H1 (cell line): ENCODE measurements at regions not wholly inside any gene's neighbourhood (a gene's known extent, or its start where the extent isn't known, plus 50 kb on each side); places are given as distances from the start of the nearest gene placed in this dataset.

Experiments
- CTCF ChIA-PET: fragments of 300-600 bp; sonication (Branson Sonifier 250); formaldehyde crosslinking; loops from one replicate; lab custom pipeline; 2021; ENCODE audit not compliant: partially characterized antibody; lab: Charles Lee
- POLR2A ChIA-PET: fragments of 300-600 bp; sonication (Branson Sonifier 250); formaldehyde crosslinking; loops from one replicate; lab custom pipeline; 2021; ENCODE audit warnings: inconsistent platforms; ENCODE audit not compliant: partially characterized antibody; lab: Charles Lee
- DNase-seq, 2 experiments: peaks; one replicate each; pipeline versions ENCODE4 v3.0.0 to v3.0.0-alpha.2; 2010 to 2022; ENCODE audit warnings: low spot score in 2 of 2, low read depth in 1 of 2, mixed read lengths in 1 of 2
- FAIRE-seq: peaks from 2 replicates; lab custom pipeline; 2011; peaks lifted over from hg19 to GRCh38; lab: Jason Lieb, UNC
- H2AFZ ChIP-seq: 2 replicates; pipeline ENCODE4 v1.8.1; 2012; ENCODE audit warnings: low read length, inconsistent platforms
- H2AK5ac ChIP-seq: 2 replicates; pipeline ENCODE4 v1.6.1; 2013; ENCODE audit warnings: low read depth, low read length
- H2BK120ac ChIP-seq: replicated peaks from 2 replicates; pipeline ENCODE3; 2013; ENCODE audit warnings: low read depth, low read length, inconsistent platforms
- H2BK12ac ChIP-seq: 2 replicates; pipeline ENCODE4 v1.6.1; 2013; ENCODE audit warnings: low read depth, low read length
- H2BK15ac ChIP-seq: 2 replicates; pipeline ENCODE4 v1.6.1; 2013; ENCODE audit warnings: low read length
- H2BK20ac ChIP-seq: 2 replicates; pipeline ENCODE4 v1.6.1; 2013; ENCODE audit warnings: low read length
- H2BK5ac ChIP-seq: 2 replicates; pipeline ENCODE4 v1.6.1; 2013; ENCODE audit warnings: low read depth, low read length
- H3K14ac ChIP-seq: 2 replicates; pipeline ENCODE4 v1.6.1; 2013; ENCODE audit warnings: inconsistent platforms; ENCODE audit not compliant: insufficient read length
- H3K18ac ChIP-seq: 2 replicates; pipeline ENCODE4 v1.6.1; 2013; ENCODE audit warnings: low read length; ENCODE audit errors: extremely low read depth
- H3K23ac ChIP-seq: 2 replicates; pipeline ENCODE4 v1.6.1; 2013; ENCODE audit warnings: inconsistent platforms; ENCODE audit not compliant: insufficient read length
- H3K23me2 ChIP-seq: 2 replicates; pipeline ENCODE4 v1.6.1; 2013; ENCODE audit warnings: low read depth, low read length
- H3K27ac ChIP-seq: 2 replicates; pipeline ENCODE4 v1.6.1; 2011; ENCODE audit warnings: low read depth, low read length, inconsistent platforms
- H3K27me3 ChIP-seq, 4 experiments: replicated peaks in 1 of 4; 1 replicate in 1 of 4; 2 replicates in 3 of 4; pipeline versions ENCODE4 v1.6.1 to v1.8.1; 2011 to 2013; ENCODE audit warnings: low read length in 3 of 4, mild to moderate bottlenecking in 3 of 4, inconsistent platforms in 2 of 4, mixed read lengths in 2 of 4, moderate library complexity in 1 of 4; ENCODE audit not compliant: control insufficient read depth in 3 of 4, insufficient read depth in 3 of 4; ENCODE audit errors: extremely low read depth in 1 of 4
- H3K36me3 ChIP-seq, 4 experiments: 2 replicates each; pipeline versions ENCODE4 v1.6.1 to v1.8.1; 2011 to 2013; ENCODE audit warnings: mild to moderate bottlenecking in 4 of 4, low read length in 3 of 4, moderate library complexity in 2 of 4, control low read depth in 1 of 4, inconsistent platforms in 1 of 4; ENCODE audit not compliant: insufficient read depth in 4 of 4, control insufficient read depth in 2 of 4
- H3K4ac ChIP-seq: replicated peaks from 2 replicates; pipeline ENCODE3; 2013; ENCODE audit warnings: low read length, low read depth, mixed read lengths, inconsistent platforms; ENCODE audit not compliant: insufficient read length
- H3K4me1 ChIP-seq, 4 experiments: replicated peaks in 1 of 4; 1 replicate in 1 of 4; 2 replicates in 3 of 4; pipeline versions ENCODE4 v1.6.1 to v1.8.1; 2011 to 2013; ENCODE audit warnings: low read length in 3 of 4, inconsistent platforms in 2 of 4, mixed read lengths in 1 of 4; ENCODE audit not compliant: insufficient read depth in 4 of 4, control insufficient read depth in 3 of 4
- H3K4me2 ChIP-seq, 2 experiments: 2 replicates each; pipeline versions ENCODE4 v1.6.1 to v1.8.1; 2011 to 2013; ENCODE audit warnings: low read depth in 2 of 2, low read length in 2 of 2, control low read depth in 1 of 2, inconsistent platforms in 1 of 2, mild to moderate bottlenecking in 1 of 2; ENCODE audit not compliant: insufficient read depth in 1 of 2
- H3K4me3 ChIP-seq, 4 experiments: fragments of 200-600, 300-600 bp in 1 of 4; sonication (generic), shearing (Covaris generic), sonication (Bioruptor Twin) in 1 of 4; 2 replicates each; pipeline versions ENCODE4 v1.5.1 to v1.8.1; 2011 to 2016; ENCODE audit warnings: low read length in 4 of 4, low read depth in 3 of 4, control low read depth in 2 of 4, inconsistent platforms in 2 of 4, mild to moderate bottlenecking in 2 of 4, mixed read lengths in 1 of 4, moderate library complexity in 1 of 4; ENCODE audit not compliant: insufficient read depth in 2 of 4; ENCODE audit errors: extremely low read depth in 1 of 4
- H3K56ac ChIP-seq: replicated peaks from 2 replicates; pipeline ENCODE3; 2013; ENCODE audit warnings: low read depth, mild to moderate bottlenecking, mixed read lengths, low read length, inconsistent platforms; ENCODE audit not compliant: insufficient read length
- H3K79me1 ChIP-seq: 2 replicates; pipeline ENCODE4 v1.6.1; 2013; ENCODE audit warnings: low read depth, low read length, control low read depth
- H3K79me2 ChIP-seq, 2 experiments: 2 replicates each; pipeline versions ENCODE4 v1.6.1 to v1.8.1; 2012 to 2013; ENCODE audit warnings: low read length in 2 of 2, mild to moderate bottlenecking in 2 of 2, inconsistent platforms in 1 of 2; ENCODE audit not compliant: insufficient read depth in 2 of 2, control insufficient read depth in 1 of 2
- H3K9ac ChIP-seq, 4 experiments: replicated peaks in 1 of 4; 1 replicate in 1 of 4; 2 replicates in 3 of 4; pipeline versions ENCODE4 v1.6.1 to v1.8.1; 2011 to 2013; ENCODE audit warnings: low read depth in 3 of 4, low read length in 3 of 4, control low read depth in 2 of 4, mild to moderate bottlenecking in 2 of 4, moderate library complexity in 2 of 4, inconsistent platforms in 1 of 4; ENCODE audit errors: extremely low read depth in 1 of 4
- H3K9me3 ChIP-seq, 2 experiments: 2 replicates each; pipeline versions ENCODE4 v1.6.1 to v1.8.1; 2012 to 2013; ENCODE audit warnings: mild to moderate bottlenecking in 2 of 2, moderate library complexity in 2 of 2, control low read depth in 1 of 2, inconsistent platforms in 1 of 2, low read depth in 1 of 2, low read length in 1 of 2, mixed read lengths in 1 of 2; ENCODE audit not compliant: insufficient read depth in 2 of 2
- H4K20me1 ChIP-seq, 2 experiments: replicated peaks in 1 of 2; 2 replicates each; pipeline versions ENCODE3 to v1.8.1; 2011 to 2013; ENCODE audit warnings: inconsistent platforms in 2 of 2, low read length in 2 of 2, mild to moderate bottlenecking in 1 of 2; ENCODE audit not compliant: insufficient read depth in 2 of 2, control insufficient read depth in 1 of 2
- H4K5ac ChIP-seq: 2 replicates; pipeline ENCODE4 v1.6.1; 2013; ENCODE audit warnings: low read length, low read depth, mixed read lengths, inconsistent platforms; ENCODE audit not compliant: insufficient read length
- H4K8ac ChIP-seq: 2 replicates; pipeline ENCODE4 v1.8.0; 2013; ENCODE audit warnings: mild to moderate bottlenecking, moderate library complexity, low read length, inconsistent platforms; ENCODE audit not compliant: insufficient read depth; ENCODE audit errors: extremely low read depth
- H4K91ac ChIP-seq: replicated peaks from 2 replicates; pipeline ENCODE3; 2013; ENCODE audit warnings: low read length, mixed read lengths, inconsistent platforms; ENCODE audit not compliant: insufficient read length
- EP300 ChIP-seq, 2 experiments: IDR thresholded peaks; 1 replicate in 1 of 2; 2 replicates in 1 of 2; pipeline ENCODE4 v1.6.1; 2011 to 2012; ENCODE audit warnings: low read depth in 2 of 2, low read length in 2 of 2, mild to moderate bottlenecking in 2 of 2, borderline replicate concordance in 1 of 2, inconsistent platforms in 1 of 2, moderate library complexity in 1 of 2
- FOSL1 ChIP-seq: IDR thresholded peaks from 2 replicates; pipeline ENCODE4 v1.6.1; 2011; ENCODE audit warnings: mild to moderate bottlenecking, low read depth, low read length, moderate library complexity; ENCODE audit not compliant: insufficient read depth
- SRF ChIP-seq: IDR thresholded peaks from 2 replicates; pipeline ENCODE4 v1.6.1; 2011; ENCODE audit warnings: mild to moderate bottlenecking, low read depth, low read length, moderate library complexity
- WGBS, 2 experiments: shearing (Covaris generic) in 1 of 2; methylation state at CpG; one replicate each; pipeline versions ENCODE4 v1.1.6 to v1.1.7; 2013 to 2015; ENCODE audit warnings: low lambda C conversion rate in 2 of 2, mixed read lengths in 2 of 2, inconsistent platforms in 1 of 2, low coverage in 1 of 2, missing lambda C conversion rate in 1 of 2; ENCODE audit not compliant: insufficient replicate concordance in 2 of 2, insufficient coverage in 1 of 2, insufficient read length in 1 of 2; ENCODE audit errors: extremely low coverage in 1 of 2, missing lambda C conversion rate in 1 of 2; 5-methylcytosine and 5-hydroxymethylcytosine counted together

DNA sequence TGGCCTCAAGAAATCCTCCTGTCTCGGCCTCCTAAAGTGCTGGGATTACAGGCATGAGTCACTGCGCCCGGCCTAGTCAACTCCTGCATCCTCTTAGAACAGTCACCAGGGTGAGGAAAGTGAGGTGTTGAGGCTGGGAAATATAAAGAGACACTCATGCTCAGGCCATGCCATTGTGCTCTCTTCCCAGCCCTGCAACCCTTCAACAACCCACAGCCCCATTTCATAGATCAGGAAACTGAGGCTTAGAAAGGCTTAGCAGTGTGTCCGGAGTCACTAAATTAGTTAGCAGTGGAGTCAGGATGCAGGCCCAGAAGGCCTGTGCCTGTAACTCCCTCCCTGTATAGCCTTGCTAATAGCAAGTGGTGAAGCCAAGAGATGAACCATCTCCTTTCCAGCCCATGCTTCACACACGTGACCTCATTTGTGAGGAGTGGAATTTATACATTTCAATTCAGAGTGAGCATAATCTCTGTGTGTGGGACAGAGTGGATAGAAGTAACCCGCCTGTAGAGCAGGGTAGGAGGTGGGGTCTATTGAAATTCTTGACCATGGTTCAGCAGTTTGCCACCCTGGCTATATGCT lies 51.7 kb upstream of the USP3 start:
- H3K4ac ChIP-seq, result no peak overlapping the region
- H2AFZ ChIP-seq, result no peak overlapping the region
- no peak overlapping the region for H3K14ac ChIP-seq
- no peak overlapping the region for H2BK15ac ChIP-seq
- no peak overlapping the region for H4K8ac ChIP-seq
- no peak overlapping the region for H3K18ac ChIP-seq
- no peak overlapping the region for H2BK120ac ChIP-seq
- no peak overlapping the region for H3K27ac ChIP-seq
- H3K4me3 ChIP-seq, result no peak overlapping the region
- H4K91ac ChIP-seq, result no peak overlapping the region
- H3K9me3 ChIP-seq, result no peaks in the 10 kb centered on the region
- TF ChIP-seq EP300 (IDR thresholded peaks at IDR 0.05; ENCODE audit: borderline replicate concordance in 1 of 2, low read depth in 2 of 2, low read length in 2 of 2) (no peak), FOSL1 (no peak), SRF (no peak)
- no peak overlapping the region for H2BK12ac ChIP-seq
- peaks cover 0 to 6% (median 3%) of the 10 kb centered on the region in 4 experiments; a peak in 2 of 7 replicates for H3K4me1 ChIP-seq
- 0 out of 7 replicates have a peak overlapping the region, but pooled peaks of 1 of the 4 experiments have one; percentile 11 for H3K9ac ChIP-seq
- no peaks in the 10 kb centered on the region for H3K36me3 ChIP-seq
- H3K4me2 ChIP-seq, result no peak overlapping the region
- no peak overlapping the region for H3K56ac ChIP-seq
- POLR2A ChIA-PET, result no interaction called here
- H2BK20ac ChIP-seq, result no peak overlapping the region
- DNase-seq, result no peak
- no peaks in the 10 kb centered on the region for H3K27me3 ChIP-seq
- H3K79me1 ChIP-seq, result no peaks in the 10 kb centered on the region
- H3K23ac ChIP-seq, result no peak overlapping the region
- CTCF ChIA-PET, result interaction anchor here (0.6 to 2.5 kb wide), 5 partner anchors 10 to 711 kb away, joined by 3 to 9 read pairs (median 4); no protein-coding TSS in a partner anchor
- H3K79me2 ChIP-seq, result no peaks in the 10 kb centered on the region
- no peaks in the 10 kb centered on the region for H4K20me1 ChIP-seq
- no peak overlapping the region for H2BK5ac ChIP-seq
- no peak overlapping the region for H4K5ac ChIP-seq
- no peak overlapping the region for H2AK5ac ChIP-seq
- WGBS, 2 experiments, result 94% methylated on average over 6 of the region's 6 CpGs; no CpG with 5 or more reads in 1 of the 2 experiments
- H3K23me2 ChIP-seq, result no peaks in the 10 kb centered on the region
- no peak for FAIRE-seq
